Thoracic aorta (tissue), 2 donors: ENCODE measurements at regions not wholly inside any gene's neighbourhood (a gene's known extent, or its start where the extent isn't known, plus 50 kb on each side); places are given as distances from the start of the nearest gene placed in this dataset.
A peak's percentile ranks its signal among the peaks of the same experiment; 100 is the strongest.

ENCODE experiments used
- ATAC-seq: fragments of 150-250 bp; one replicate; pipeline ENCODE4 v1.8.0; 2017; ENCODE audit warnings: low read depth; ENCODE audit not compliant: insufficient number of reproducible peaks, low FRiP score
- DNase-seq: peaks from one replicate; pipeline ENCODE4 v3.0.0-alpha.2; 2020; ENCODE audit warnings: low spot score
- H3K27ac ChIP-seq, 2 donors: fragments of 200-600 bp; sonication (generic); 1 replicate in 1 of 2; 2 replicates in 1 of 2; pipeline ENCODE4 v1.5.1; 2016; ENCODE audit warnings: mild to moderate bottlenecking in 2 of 2, moderate library complexity in 2 of 2
- H3K27me3 ChIP-seq: fragments of 200-600 bp; sonication (generic); replicated peaks from 2 replicates; pipeline ENCODE4 v1.6.0; 2016; ENCODE audit warnings: mild to moderate bottlenecking; ENCODE audit not compliant: insufficient read depth
- H3K36me3 ChIP-seq: fragments of 200-600 bp; sonication (generic); one replicate; pipeline ENCODE4 v1.5.1; 2016
- H3K4me1 ChIP-seq, 2 donors: fragments of 200-600 bp; sonication (generic); 1 replicate in 1 of 2; 2 replicates in 1 of 2; pipeline versions ENCODE4 v1.5.1 to v1.6.0; 2016; ENCODE audit warnings: low read depth in 2 of 2, mild to moderate bottlenecking in 1 of 2; ENCODE audit not compliant: control insufficient read depth in 1 of 2
- H3K4me3 ChIP-seq: fragments of 200-600 bp; sonication (generic); 2 replicates; pipeline ENCODE4 v1.5.1; 2016; ENCODE audit warnings: mild to moderate bottlenecking
- H3K9me3 ChIP-seq: fragments of 200-600 bp; sonication (generic); 2 replicates; pipeline ENCODE4 v1.5.1; 2016
- CTCF ChIP-seq: fragments of 200-600 bp; sonication (generic); IDR thresholded peaks from one replicate; pipeline ENCODE4 v1.5.1; 2019; ENCODE audit warnings: antibody characterized with exemption

- Histone ChIP-seq H3K9me3 (no peaks in the 10 kb centered on the region), H3K36me3 (no peaks in the 10 kb centered on the region), H3K27me3 (no peaks in the 10 kb centered on the region), H3K4me3 (peak overlapping the region; percentile 87), H3K4me1 (peaks cover 4 to 24% of the 10 kb centered on the region in 2 donors), H3K27ac (peak overlapping the region; percentile 28 to 69)
- DNase-seq (no peak), ATAC-seq (no peak)
- no peak for TF ChIP-seq CTCF
Observed at GRCh38 chr4:71186257-71186565, 152.6 kb upstream of the SLC4A4 start.

- peak overlapping the region; percentile 65 to 69 for H3K27ac ChIP-seq
- DNase-seq (no peak), ATAC-seq (peak; percentile 48)
- H3K36me3 ChIP-seq = no peaks in the 10 kb centered on the region
- H3K4me3 ChIP-seq = peak overlapping the region; percentile 87
- peaks cover 4 to 24% of the 10 kb centered on the region in 2 donors for H3K4me1 ChIP-seq
- no peaks in the 10 kb centered on the region for H3K9me3 ChIP-seq
- H3K27me3 ChIP-seq = no peaks in the 10 kb centered on the region
- no peak for TF ChIP-seq CTCF
Observed at GRCh38 chr4:71186566-71187403, 152.0 kb upstream of the SLC4A4 start.

- Histone ChIP-seq H3K4me1 (peaks cover 4 to 24% of the 10 kb centered on the region in 2 donors), H3K9me3 (no peaks in the 10 kb centered on the region), H3K27me3 (no peaks in the 10 kb centered on the region), H3K27ac (peak overlapping the region; percentile 65 to 69), H3K4me3 (peak overlapping the region; percentile 87), H3K36me3 (no peaks in the 10 kb centered on the region)
- no peak for DNase-seq
- TF ChIP-seq CTCF = no peak
- ATAC-seq = no peak
Observed at GRCh38 chr4:71187404-71188155, 151.2 kb upstream of the SLC4A4 start.

- ATAC-seq (no peak), DNase-seq (no peak)
- Histone ChIP-seq H3K36me3 (no peaks in the 10 kb centered on the region), H3K9me3 (no peaks in the 10 kb centered on the region), H3K27ac (no peak overlapping the region), H3K27me3 (no peaks in the 10 kb centered on the region), H3K4me1 (peaks cover 4 to 24% of the 10 kb centered on the region in 2 donors), H3K4me3 (peak overlapping the region; percentile 87)
- no peak for TF ChIP-seq CTCF
Observed at GRCh38 chr4:71188156-71188640, 150.6 kb upstream of the SLC4A4 start.

- Histone ChIP-seq H3K27ac (no peak overlapping the region), H3K4me1 (peaks cover 4 to 24% of the 10 kb centered on the region in 2 donors), H3K36me3 (no peaks in the 10 kb centered on the region), H3K4me3 (peak overlapping the region; percentile 87), H3K27me3 (no peaks in the 10 kb centered on the region), H3K9me3 (no peaks in the 10 kb centered on the region)
- ATAC-seq = no peak
- TF ChIP-seq CTCF = no peak
- no peak for DNase-seq
Observed at GRCh38 chr4:71188951-71189350, 149.9 kb upstream of the SLC4A4 start.
